Activated B cell treated with CpG ODN at 0.5 μM for 24 hours (primary cell): ENCODE measurements at regions not wholly inside any gene's neighbourhood (a gene's known extent, or its start where the extent isn't known, plus 50 kb on each side); places are given as distances from the start of the nearest gene placed in this dataset.

Source experiments
- ATAC-seq: fragments of 200-7000 bp; cut with Tn5 transposase; one replicate; pipeline ENCODE4 v1.10.0; 2021; ENCODE audit warnings: low read depth, mild to moderate bottlenecking, moderate library complexity
- CTCF ChIA-PET: fragments of 350-600 bp; sonication (Branson Sonifier 250); formaldehyde crosslinking; loops from one replicate; lab custom pipeline; 2021; ENCODE audit warnings: antibody characterized with exemption; lab: Charles Lee
- POLR2A ChIA-PET: fragments of 350-600 bp; sonication (Branson Sonifier 250); formaldehyde crosslinking; loops from one replicate; lab custom pipeline; 2021; ENCODE audit warnings: antibody characterized with exemption; lab: Charles Lee
- DNase-seq: peaks from one replicate; pipeline ENCODE4 v3.0.0; 2022
- H3K27ac Mint-ChIP-seq: one replicate; pipeline ENCODE4 v1.8.0; 2020; ENCODE audit warnings: mixed read lengths
- H3K27me3 Mint-ChIP-seq: one replicate; pipeline ENCODE4 v1.8.0; 2021; ENCODE audit warnings: mixed read lengths
- H3K36me3 Mint-ChIP-seq: one replicate; pipeline ENCODE4 v1.8.0; 2021; ENCODE audit warnings: low read depth, mixed read lengths
- H3K4me1 Mint-ChIP-seq: one replicate; pipeline ENCODE4 v1.8.0; 2021; ENCODE audit warnings: mixed read lengths
- H3K4me3 Mint-ChIP-seq: one replicate; pipeline ENCODE4 v1.8.0; 2020; ENCODE audit warnings: mild to moderate bottlenecking, mixed read lengths
- H3K9me3 Mint-ChIP-seq: one replicate; pipeline ENCODE4 v1.8.0; 2020; ENCODE audit warnings: mixed read lengths
- intact Hi-C: fragments of 100-400 bp; cut with micrococcal nuclease; formaldehyde crosslinking; loops from one replicate; pipeline ENCODE4 v1.15.1; 2024
- TF ChIP-seq, protein P1 (sequence below): fragments of 200-600 bp; IDR thresholded peaks from one replicate; pipeline ENCODE4 v1.8.0; 2022; ENCODE audit warnings: antibody characterized with exemption, mild to moderate bottlenecking

DNA sequence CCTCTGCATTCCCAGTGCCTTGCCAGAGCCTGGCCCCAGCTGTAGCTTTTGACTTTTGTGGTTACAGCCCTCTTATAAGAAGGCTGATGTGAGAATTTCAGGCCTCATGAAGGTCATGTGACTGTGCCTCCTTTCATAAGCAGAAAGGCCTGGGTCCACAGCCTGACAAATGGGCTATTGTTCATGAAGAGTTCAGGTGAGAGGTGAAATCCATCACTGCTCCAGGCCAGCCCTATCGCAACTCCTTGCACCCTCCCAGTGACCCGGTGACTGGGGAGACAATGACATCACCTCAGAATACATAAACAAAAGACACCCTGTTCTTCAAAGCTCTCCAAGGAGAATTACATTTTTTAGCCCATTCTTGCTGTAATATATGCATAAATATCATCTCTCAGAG lies 321.5 kb downstream of the PCNX1 start:
- H3K4me3 Mint-ChIP-seq: no peak overlapping the region
- ATAC-seq (no peak), DNase-seq (no peak)
- ChIA-PET POLR2A (no interaction called here), CTCF (no interaction called here)
- H3K4me1 Mint-ChIP-seq: peaks cover 10% of the 10 kb centered on the region
- TF ChIP-seq, protein P1, sequence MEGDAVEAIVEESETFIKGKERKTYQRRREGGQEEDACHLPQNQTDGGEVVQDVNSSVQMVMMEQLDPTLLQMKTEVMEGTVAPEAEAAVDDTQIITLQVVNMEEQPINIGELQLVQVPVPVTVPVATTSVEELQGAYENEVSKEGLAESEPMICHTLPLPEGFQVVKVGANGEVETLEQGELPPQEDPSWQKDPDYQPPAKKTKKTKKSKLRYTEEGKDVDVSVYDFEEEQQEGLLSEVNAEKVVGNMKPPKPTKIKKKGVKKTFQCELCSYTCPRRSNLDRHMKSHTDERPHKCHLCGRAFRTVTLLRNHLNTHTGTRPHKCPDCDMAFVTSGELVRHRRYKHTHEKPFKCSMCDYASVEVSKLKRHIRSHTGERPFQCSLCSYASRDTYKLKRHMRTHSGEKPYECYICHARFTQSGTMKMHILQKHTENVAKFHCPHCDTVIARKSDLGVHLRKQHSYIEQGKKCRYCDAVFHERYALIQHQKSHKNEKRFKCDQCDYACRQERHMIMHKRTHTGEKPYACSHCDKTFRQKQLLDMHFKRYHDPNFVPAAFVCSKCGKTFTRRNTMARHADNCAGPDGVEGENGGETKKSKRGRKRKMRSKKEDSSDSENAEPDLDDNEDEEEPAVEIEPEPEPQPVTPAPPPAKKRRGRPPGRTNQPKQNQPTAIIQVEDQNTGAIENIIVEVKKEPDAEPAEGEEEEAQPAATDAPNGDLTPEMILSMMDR: no peak
- no peaks in the 10 kb centered on the region for H3K27me3 Mint-ChIP-seq
- no peaks in the 10 kb centered on the region for H3K9me3 Mint-ChIP-seq
- H3K27ac Mint-ChIP-seq: no peak overlapping the region
- intact Hi-C loops: no loop called here
- no peaks in the 10 kb centered on the region for H3K36me3 Mint-ChIP-seq

DNA sequence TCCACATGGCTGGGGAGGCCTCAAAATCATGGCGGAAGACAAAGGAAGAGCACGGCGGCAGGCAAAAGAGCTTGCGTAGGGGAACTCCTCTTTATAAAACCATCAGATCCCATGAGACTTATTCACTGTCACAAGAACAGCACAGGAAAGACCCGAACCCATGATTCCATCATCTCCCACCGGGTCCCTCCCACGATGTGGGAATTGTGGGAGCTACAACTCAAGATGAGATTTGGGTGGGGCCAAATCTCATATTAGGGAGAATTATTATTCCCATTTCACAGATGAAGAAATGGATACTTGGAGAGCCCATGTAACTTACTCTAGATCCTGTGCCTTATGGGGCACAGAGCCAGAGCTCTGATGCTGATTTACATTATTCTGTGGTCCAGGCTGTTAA lies 322.6 kb downstream of the PCNX1 start:
- no peak for ATAC-seq
- Mint-ChIP-seq H3K27ac (no peak overlapping the region), H3K4me1 (peaks cover 10% of the 10 kb centered on the region), H3K4me3 (no peak overlapping the region), H3K27me3 (no peaks in the 10 kb centered on the region), H3K36me3 (no peaks in the 10 kb centered on the region), H3K9me3 (no peaks in the 10 kb centered on the region)
- TF ChIP-seq, protein P1: no peak
- ChIA-PET POLR2A (no interaction called here), CTCF (no interaction called here)
- intact Hi-C loops: no loop called here
- DNase-seq: no peak

DNA sequence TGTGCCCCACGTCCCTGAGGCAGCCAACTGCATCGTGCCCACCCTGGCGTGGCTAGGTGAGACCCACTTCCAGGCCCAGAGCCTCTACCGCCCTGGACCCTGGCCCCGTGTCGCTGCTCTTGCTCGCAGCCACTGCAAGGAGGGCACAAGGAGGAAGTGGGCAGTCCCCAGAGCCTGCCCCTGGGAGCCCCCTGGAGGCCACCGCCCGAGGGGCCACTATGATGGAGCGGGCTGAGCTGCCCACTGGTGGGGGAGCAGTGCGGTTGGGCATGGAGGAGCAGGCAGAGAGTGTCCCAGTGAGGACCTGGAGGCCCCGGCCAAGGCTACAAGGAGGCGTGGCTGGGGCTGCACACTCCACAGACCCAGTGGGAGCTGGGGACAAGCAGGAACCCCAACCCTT lies 323.6 kb downstream of the PCNX1 start:
- Mint-ChIP-seq H3K27ac (no peak overlapping the region), H3K4me3 (no peak overlapping the region), H3K36me3 (no peaks in the 10 kb centered on the region), H3K27me3 (no peaks in the 10 kb centered on the region), H3K4me1 (peaks cover 11% of the 10 kb centered on the region), H3K9me3 (no peaks in the 10 kb centered on the region)
- DNase-seq: no peak
- intact Hi-C loops: no loop called here
- POLR2A ChIA-PET: no interaction called here
- TF ChIP-seq, protein P1: no peak
- CTCF ChIA-PET: no interaction called here
- ATAC-seq: no peak

DNA sequence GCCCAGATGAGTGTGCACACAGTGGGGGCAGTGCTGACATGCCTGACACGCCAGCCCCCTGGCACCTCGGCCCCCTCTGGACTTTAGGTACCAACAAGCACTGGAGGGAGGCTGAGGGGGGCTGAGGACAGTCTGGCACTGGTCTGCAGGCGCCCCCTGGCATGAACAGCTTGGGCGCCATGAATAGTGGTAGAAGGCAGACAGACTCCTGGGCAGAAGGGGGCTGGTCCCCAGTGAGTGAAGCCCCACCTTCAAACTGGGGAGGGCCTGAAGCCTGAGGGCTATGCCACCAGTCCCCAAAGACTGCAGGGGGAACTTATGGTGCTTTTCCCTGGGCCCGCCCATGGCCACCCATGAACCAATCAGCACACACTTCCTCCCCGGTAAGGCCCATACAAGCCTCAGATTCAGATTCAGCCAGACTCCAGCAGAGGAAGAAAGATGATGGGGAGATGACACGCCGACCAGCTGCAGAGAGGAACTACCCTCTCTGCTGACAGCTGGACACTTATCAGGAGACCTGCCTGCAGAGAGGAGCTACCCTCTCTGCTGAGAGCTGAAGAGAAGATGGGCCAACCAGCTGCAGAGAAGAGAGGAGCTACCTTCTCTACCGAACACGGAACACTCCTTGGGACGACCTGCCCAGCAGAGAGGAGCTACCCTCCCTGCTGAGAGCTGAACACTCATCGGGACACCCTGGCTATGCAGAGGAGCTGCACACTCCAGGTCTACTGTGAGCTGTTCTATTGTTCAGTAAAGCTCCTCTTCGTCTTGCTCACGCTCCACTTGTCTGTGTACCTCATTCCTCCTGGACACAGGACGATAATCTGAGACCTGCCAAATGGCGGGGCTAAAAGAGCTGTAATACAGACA lies 324.5 kb downstream of the PCNX1 start:
- H3K36me3 Mint-ChIP-seq: no peaks in the 10 kb centered on the region
- DNase-seq: no peak
- no peaks in the 10 kb centered on the region for H3K9me3 Mint-ChIP-seq
- H3K4me3 Mint-ChIP-seq: peak overlapping the region; percentile 28
- ChIA-PET CTCF (no interaction called here), POLR2A (interaction anchor here (0.7 kb wide), 1 partner anchor 89 kb away, joined by 5 read pairs; the partner anchor contains the start of gene SIPA1L1)
- intact Hi-C loops: no loop called here
- H3K27me3 Mint-ChIP-seq: no peaks in the 10 kb centered on the region
- peak; percentile 99 for ATAC-seq
- peak overlapping the region; percentile 41 for H3K27ac Mint-ChIP-seq
- H3K4me1 Mint-ChIP-seq: peaks cover 12% of the 10 kb centered on the region
- TF ChIP-seq, protein P1: no peak

DNA sequence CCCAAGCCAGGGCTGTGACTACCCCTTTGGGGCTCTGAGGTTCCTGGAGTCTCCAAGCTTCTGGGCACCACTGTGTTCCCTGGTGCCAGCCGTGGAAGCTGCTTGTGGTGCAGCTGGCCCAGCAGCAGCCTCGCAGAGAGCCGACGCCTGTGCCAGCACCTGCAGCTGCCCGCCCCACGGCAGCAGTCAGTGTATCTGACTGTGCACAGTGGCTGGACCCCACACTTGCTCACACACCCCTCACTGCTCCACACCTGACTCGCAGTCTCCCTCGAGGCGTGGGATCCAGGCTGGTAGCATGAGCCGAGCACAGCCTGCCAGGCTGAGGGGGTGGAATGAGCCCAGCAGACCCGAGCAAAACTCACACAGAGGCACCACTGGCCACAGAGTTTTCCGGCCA lies 325.2 kb downstream of the PCNX1 start:
- ChIA-PET CTCF (no interaction called here), POLR2A (no interaction called here)
- intact Hi-C loops: no loop called here
- H3K27me3 Mint-ChIP-seq: no peaks in the 10 kb centered on the region
- H3K4me1 Mint-ChIP-seq: peaks cover 12% of the 10 kb centered on the region
- H3K4me3 Mint-ChIP-seq: no peak overlapping the region
- no peak overlapping the region for H3K27ac Mint-ChIP-seq
- TF ChIP-seq, protein P1: no peak
- H3K36me3 Mint-ChIP-seq: no peaks in the 10 kb centered on the region
- DNase-seq (no peak), ATAC-seq (no peak)
- H3K9me3 Mint-ChIP-seq: no peaks in the 10 kb centered on the region
